Fibroblast of pulmonary artery (primary cell): ENCODE measurements at regions not wholly inside any gene's neighbourhood (a gene's known extent, or its start where the extent isn't known, plus 50 kb on each side); places are given as distances from the start of the nearest gene placed in this dataset.

Experiments
- DNase-seq: peaks from one replicate; pipeline ENCODE4 v3.0.0-alpha.2; 2010; ENCODE audit warnings: low read depth
- H3K4me3 ChIP-seq: replicated peaks from 2 replicates; pipeline ENCODE4 v1.5.1; 2011; ENCODE audit warnings: low read depth, mild to moderate bottlenecking, control low read depth, low read length, moderate library complexity
- CTCF ChIP-seq: IDR thresholded peaks from 2 replicates; pipeline ENCODE4 v1.5.1; 2011; ENCODE audit warnings: mild to moderate bottlenecking, control low read depth, low read length, inconsistent platforms; ENCODE audit errors: missing control alignments

GRCh38 chr14:31943217-31943799 lies 133.8 kb upstream of the ARHGAP5 start:
- no peak for TF ChIP-seq CTCF
- no peak overlapping the region for H3K4me3 ChIP-seq

DNA sequence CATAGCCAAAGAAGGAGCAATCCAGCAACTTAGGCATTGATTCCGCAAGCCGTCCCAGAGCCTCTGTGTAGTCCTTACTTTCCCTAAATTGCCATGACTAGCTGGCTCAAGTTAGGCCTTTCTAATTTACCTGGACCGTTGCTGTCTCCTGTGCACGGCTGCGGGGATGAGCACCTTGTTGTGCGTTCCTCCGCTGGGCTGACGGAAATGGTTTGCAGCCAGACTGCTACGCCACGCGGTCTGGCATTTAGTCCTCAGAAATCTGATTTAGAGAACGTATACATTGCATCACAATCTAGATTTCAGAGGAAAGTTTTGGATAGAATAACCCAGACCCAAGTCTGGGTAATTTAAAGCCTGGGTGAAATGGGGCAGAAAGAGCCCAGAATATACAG lies 133.2 kb upstream of the ARHGAP5 start:
- DNase-seq: no peak
- TF ChIP-seq CTCF: no peak
- no peak overlapping the region for H3K4me3 ChIP-seq

More at GRCh38 chr14:31943217-31943799, 133.8 kb upstream of the ARHGAP5 start:
- DNase-seq: no peak

DNA sequence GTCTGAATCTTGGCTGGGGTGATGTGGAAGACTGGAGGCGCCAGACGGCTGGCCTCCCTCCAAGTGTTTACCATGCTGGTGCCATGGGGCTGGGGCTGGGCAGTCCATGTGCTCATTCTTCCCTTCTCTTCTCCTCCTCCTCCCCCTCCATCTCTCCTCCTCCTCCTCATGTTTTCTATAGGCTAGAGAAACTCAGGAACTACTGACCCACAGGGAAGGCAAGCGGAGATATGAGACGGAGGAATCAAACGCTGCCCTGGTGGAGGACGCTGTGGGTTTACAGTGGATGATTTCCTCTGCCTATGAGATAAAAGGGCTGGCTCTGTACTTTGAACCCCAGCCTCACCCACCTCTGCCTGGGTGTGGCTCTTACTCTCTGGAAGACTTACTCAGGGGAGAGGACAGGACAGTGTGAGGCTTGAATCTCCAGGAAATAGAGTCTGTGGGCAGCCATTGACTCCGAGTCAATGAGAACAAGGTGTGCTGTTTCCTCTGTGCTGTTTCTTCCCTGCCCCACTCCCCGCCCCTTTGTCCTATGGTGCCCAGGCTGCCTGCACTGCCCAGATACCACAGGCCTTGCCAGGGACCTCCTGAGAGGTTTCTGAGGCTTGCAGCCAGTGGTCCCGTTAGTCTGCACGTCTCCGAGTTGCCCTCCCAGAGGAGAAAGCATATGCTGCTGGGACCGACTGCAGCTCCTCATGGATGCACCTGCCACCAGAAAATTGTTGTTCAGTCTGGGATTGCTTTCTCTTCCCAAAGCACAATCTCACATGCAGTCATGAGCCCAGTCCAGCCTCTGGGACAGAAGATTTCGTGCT lies 132.6 kb upstream of the ARHGAP5 start:
- TF ChIP-seq CTCF: no peak
- H3K4me3 ChIP-seq: no peak overlapping the region
- no peak for DNase-seq

- no peak for TF ChIP-seq CTCF
- no peak overlapping the region for H3K4me3 ChIP-seq
- DNase-seq: no peak
Observed at GRCh38 chr14:31945074-31945613, 132.0 kb upstream of the ARHGAP5 start.

GRCh38 chr14:31945701-31946100 lies 131.4 kb upstream of the ARHGAP5 start:
- no peak for TF ChIP-seq CTCF
- DNase-seq: no peak
- H3K4me3 ChIP-seq: no peak overlapping the region

- no peak for DNase-seq
- TF ChIP-seq CTCF: no peak
- H3K4me3 ChIP-seq: no peak overlapping the region
Observed at GRCh38 chr14:31947076-31947475, 130.0 kb upstream of the ARHGAP5 start.
